ENCODE measurements at regions not wholly inside any gene's neighbourhood (a gene's known extent, or its start where the extent isn't known, plus 50 kb on each side); places are given as distances from the start of the nearest gene placed in this dataset.

DNA sequence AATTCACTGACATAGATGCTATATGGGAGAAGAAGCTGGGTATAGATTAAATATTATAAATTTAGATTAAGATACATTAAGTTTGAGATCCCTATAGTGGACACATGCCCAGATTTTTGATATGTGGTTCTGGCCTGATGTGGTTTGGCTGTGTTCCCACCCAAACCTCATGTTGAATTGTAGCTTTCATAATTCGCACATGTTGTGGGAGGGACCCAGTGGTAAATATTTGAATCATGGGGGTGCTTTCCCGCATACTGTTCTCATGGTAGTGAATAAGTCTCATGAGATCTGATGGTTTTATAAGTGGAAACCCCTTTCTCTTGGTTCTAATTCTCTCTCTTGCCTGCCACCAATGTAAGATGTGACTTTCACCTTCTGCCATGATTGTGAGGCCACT, 189.4 kb upstream of the CD96 start:
- no peak for DNase-seq (ENCODE audit: low read depth)

DNA sequence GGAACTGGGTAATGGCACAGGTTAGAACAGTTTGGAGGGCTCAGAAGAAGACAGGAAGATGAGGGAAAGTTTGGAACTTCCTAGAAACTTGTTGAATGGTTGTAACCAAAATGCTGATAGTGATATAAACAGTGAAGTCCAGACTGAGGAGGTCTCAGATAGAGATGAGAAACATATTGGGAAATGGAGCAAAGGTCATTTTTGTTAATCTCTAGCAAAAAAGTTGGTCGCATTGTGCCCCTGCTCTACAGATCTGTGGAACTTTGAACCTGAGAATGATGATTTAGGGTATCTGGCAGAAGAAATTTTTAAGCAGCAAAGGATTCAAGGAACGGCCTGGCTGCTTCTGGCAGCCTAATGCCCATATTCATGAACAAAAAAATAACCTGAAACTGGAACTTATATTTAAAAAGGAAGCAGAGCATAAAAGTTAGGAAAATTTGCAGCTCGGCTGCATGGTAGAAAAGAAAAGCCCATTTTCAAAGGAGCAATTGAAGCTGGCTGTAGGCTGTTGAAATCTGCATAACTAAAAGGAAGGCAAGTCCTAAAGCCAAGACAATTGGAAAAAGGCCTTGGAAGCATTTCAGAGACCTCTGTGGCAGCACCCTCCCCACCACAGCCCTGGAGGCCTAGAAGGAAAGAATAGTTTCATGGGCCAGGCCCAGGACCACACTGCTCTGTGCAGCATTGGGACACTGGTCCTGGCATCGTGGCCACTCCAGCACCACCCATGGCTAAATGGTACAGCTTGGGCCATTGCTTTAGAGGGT, 182.6 kb upstream of the CD96 start:
- no peak for DNase-seq (ENCODE audit: low read depth)

DNA sequence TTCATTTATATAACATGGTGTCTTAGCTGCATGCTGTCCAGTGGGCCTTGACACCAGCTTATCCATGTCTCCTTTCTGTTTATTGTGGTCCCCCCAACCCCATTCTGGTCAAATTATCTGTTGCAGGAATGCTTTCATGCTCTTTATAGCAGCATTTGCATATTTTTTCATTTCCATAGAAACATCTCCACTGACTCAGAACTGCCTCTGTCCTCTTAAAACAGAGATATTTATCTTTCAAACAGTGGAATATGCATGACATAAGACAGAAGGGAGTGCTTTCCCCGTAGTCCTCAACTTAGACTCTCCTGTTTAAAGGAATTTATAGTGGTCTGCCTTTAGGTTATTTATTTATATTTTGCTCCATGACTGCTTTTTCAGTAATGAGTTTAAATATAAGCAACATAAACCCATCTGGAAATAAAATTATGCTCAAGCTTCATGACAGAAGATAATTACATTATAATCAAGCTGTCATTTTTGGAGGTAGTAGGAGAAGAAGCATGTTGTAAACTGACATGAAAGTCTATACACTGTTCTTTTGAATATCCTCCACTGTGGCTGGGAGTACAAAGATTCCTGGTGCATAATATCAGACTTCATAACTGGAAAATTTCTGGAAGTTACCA, 179.5 kb upstream of the CD96 start:
- DNase-seq (ENCODE audit: low read depth): no peak

DNA sequence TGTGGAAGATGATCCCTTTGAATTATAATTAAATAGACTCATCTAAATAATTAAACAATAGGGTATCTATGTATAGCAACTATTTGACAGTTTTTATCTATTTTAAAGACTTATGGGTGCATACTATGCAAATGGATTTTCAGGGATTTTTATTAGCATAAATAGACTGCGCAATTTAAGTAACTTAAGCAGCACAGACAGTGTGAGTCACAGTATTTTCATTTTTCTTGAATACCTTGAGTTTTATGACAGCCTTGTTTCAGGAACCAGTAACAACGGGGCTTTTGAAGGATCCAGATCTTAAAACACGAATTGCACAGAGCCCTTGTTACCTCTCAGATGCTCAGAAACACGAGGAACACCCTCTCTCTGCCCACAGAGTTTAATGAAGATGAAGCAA, 175.5 kb upstream of the CD96 start:
- DNase-seq (ENCODE audit: low read depth): no peak

DNA sequence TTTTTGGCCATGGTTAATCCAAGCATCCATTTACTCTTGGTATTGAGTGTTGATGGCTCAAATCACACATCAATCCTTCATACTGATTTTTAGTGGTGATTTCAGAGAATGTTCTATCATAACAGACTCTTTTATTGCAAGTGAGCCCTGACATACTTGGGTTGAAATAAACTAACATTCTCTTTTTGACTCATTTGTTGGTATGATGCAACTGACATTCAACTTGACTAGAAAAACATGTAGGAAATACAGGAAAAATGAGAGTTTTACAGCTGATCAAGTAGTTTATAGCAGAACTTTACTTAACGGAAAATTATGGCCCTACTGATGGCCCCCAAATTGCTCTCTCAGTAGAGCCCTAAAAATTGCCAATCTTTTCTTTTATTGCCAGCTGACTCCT, 173.9 kb upstream of the CD96 start:
- no peak for DNase-seq (ENCODE audit: low read depth)

DNA sequence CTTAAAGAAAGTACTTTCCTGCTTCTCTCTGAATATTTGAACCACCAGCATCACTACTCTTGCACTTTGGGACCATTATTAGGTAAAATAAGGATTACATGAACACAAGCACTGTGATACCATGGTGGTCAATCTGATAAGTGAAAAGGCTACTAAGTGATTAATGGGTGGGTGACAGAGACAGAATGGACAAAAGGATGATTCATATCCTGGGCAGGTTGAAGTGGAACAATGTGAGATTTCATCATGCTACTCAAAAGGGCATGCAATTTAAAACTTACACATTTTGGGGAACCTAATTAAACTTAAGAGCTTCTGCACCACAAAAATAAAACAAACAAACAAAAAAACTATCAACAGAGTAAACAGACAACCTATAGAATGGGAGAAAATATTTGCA, 172.0 kb upstream of the CD96 start:
- DNase-seq (ENCODE audit: low read depth): no peak

DNA sequence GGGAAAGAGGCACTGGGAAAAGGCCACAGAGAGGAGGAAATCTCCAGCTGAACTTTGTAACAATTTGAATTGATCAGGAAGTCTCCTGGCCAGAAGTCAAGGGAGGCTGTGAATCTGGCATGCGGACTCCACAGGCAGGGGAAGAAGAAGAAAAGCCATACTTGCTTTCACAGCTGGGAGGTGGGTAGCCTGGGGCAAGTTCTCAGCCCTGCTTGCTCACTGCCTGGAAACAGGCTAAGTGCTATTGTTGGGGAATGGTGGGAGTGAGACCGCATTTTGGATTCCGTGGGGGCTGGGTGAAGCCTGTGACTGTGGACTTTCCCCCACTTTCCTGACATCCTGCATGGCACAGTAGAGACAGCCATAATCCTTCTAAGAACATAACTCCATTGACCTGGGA, 168.8 kb upstream of the CD96 start:
- DNase-seq (ENCODE audit: low read depth): no peak

DNA sequence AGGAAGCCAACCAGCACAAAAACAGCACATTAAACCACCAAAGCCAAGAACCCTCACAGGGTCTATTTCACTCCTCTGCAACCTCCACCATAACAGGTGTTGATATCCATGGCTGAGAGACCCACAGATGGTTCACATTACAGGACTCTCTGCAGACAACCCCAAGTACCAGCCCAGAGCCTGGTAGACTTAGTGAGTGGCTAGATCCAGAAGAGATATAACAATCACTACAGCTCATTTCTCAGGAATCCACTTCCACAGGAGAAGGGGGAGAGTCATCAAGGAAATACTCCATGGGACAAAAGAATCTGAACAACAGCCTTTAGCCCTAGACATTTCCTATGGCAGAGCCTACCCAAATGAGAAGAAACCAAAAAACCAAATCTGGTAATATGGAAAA, 168.1 kb upstream of the CD96 start:
- DNase-seq (ENCODE audit: low read depth): no peak

DNA sequence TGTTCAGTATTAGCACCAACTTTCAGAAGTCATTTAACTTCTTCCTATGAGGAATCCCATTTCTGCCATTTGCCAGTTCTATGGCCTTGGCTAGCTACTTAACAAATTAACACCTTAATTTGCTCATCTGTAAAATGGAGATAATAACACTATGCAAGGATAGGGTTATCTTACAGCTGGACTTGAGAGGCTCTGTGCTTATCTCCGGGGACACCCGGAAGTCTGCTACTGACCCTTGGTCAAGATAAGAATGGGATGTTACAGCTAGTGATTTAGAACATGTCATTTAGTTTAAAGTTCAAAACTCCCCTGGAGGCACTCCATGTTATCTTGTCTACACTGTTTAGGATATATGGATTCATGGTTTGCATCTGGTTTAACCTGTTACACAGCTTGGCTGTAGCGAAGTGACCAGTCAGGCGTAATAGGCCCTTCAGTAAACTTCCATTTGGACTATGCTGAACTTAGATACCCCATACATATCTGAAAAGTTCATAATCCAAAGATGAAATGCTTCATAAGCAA, 156.0 kb upstream of the CD96 start:
- no peak for DNase-seq (ENCODE audit: low read depth)

DNA sequence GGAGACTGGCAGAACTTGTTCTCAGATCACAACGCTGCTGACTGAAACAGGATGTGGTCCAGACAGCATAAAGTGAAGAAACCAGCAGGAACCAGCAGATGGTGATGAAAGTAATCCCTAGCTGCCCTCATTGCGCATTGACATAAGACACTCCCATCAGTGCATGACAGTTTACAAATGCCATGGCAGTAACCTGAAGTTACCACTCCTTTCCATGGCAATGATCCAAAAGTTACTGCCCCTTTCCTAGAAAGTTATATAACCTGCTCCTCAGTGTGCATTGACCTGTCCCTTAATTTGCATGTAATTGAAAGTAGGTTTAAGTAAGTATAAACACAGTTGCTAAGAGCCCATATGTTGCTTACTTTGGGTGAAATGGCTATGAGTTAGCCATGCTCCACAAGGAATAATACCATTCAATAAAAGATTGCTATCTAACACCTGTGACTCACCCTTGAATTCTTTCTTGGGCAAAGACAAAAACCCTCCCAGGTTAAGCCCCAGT, 149.1 kb upstream of the CD96 start:
- peak; percentile 15 for DNase-seq (ENCODE audit: low read depth)

DNA sequence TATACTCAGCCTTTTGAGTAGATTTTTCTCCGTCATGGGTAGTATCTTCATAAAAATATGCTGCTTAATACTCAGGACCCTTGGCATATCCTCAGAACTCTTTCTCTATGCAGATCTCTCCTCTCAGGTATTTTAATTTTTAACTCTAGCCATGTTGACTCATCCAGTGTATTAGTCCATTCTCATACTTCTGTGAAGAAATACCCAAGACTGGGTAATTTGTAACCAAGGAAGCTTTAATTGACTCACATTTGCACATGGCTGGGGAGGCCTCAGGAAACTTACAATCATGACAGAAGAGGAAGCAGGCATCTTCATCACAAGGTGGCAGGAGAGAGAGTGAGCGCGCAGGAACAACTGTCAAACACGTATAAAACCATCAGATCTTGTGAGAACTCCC, 129.3 kb upstream of the CD96 start:
- no peak for DNase-seq (ENCODE audit: low read depth)

DNA sequence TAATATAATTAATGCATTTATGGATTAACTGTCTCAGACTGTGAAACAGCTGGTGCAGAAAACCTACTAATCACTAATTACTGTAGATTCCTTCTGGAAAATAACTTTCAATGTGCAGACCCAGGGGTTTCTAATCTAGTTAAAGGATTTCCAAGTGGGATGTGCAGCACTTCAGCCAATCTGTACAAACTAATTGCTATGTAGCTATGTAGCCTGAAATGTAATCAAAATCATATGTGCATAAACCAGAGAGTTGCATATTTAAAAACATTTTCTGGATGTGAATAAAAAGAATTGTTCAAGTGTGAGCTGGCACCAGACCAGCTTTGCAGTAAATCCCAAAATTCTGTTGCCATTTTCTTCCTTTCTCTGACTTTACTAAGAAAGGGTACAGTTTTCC, 127.5 kb upstream of the CD96 start:
- no peak for DNase-seq (ENCODE audit: low read depth)

DNA sequence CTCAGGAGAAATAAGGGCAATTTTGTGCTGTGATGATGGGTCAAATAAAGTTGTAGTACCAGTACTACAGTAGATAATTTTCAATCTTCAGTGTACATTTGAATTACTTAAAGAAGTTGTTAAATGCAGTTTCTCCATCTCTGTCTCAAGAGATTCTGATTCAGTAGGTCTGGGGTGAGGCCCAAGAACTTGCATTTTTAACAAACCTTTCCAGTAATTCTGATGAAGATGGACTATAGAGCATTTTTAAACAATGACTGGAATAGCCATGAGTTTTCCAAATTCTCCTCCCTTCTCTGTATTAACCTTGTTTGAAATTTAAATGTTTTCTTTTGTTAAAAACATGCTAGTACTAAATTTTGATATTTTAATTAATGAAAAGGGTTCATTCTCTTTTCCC, 127.0 kb upstream of the CD96 start:
- DNase-seq (ENCODE audit: low read depth): no peak

DNA sequence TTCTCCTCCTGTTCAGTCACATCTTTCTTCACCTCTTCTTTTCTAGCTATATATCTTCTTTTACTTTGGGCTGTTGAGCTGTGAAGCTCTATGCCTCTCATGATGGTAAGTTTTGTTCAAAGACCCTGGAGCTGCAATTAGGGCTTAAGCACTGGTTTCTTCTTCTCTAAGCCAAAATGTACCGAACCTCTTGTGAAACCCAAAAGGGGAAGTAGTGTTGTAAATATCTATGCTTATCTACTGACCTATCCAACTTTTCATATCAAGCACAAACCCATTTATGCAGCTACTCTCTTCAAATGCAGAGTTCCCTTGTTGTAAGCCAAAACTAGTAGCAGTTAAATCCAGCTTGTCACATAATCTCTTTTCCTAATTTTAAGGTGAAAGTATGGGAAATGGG, 123.6 kb upstream of the CD96 start:
- DNase-seq (ENCODE audit: low read depth): no peak

DNA sequence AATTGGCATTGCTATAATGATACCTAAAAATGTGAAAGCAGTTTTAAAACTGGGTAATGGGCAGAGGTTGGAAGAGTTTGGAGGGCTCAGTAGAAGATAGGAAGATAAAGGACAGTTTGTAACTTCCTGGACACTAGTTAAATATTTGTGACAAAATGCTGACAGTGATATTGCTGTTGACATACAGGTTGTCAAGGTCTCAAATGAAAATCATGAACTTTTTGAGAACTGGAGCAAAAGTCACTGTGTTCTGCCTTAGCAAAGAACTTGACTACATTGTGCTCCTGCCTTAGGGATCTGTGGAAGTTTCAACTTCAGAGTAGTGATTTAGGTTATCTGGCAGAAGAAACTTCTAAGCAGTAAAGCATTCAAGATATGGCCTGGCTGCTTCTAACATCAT, 113.7 kb upstream of the CD96 start:
- no peak for DNase-seq (ENCODE audit: low read depth)

DNA sequence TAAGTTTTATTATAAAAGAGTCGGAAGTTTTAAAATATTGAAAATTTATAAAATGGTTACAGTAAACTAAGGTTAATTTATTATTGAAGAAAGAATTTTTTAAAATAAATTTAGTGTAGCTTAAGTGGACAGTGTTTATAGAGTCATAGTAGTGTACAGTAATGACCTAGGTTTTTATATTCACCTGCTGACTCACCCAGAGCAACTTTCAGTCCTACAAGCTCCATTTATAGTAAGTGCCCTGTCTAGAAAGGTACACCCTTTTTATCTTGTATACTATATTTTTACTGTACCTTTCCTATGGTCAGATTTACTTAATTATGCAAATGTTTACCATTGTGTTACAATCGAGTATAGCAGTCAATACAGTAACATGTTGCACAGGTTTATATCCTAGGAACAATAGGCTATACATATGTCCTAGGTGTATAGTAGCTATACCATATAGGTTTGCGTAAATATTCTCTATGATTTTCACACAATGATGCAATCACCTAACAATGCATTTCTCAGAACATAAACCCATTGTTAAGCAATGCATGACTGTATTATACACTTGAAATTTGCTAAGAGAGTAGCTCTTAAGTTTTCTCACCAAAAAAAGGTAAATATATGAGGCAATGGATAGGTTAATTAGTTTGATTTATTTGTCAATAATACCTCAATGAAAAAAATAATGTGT, 106.9 kb upstream of the CD96 start:
- DNase-seq (ENCODE audit: low read depth): no peak

DNA sequence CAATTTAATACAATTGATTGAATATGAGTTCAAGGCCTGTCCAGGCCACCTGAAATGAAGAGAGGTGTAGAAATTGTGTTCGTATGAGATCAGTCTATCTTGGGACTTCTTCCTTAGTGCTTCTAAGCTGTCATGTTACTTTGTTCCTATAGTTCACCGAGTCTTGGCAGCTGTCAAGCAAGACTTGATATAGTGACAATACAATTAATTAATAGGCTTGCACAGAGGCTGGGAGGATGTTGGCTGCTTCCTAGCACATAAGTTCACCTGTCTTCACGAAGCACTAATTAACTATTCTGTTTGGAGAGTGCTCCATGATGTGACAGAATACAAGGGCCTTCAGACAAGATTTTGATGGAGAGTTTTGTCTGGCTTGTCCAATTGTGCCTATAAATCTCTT, 103.7 kb upstream of the CD96 start:
- DNase-seq (ENCODE audit: low read depth): no peak

DNA sequence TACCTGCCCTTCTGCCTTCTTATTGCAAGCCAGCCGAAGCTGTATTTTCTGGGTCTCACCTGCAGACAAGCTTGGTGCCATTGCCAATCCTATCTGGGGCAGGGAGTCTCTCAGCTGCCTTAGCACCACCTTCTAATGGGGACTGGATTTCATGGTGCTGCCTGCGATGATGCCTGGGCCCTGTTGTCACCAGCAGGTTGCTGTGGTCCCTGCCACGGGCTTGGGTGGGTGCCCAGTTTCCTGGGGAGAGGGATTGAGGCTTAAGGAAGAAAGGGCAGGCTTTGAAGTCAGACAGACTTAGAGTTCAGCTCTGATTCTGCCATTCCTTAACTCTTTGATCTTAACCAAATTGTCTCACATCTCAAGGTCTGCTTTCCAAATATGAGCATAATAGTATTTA, 87.4 kb upstream of the CD96 start:
- DNase-seq (ENCODE audit: low read depth): no peak

DNA sequence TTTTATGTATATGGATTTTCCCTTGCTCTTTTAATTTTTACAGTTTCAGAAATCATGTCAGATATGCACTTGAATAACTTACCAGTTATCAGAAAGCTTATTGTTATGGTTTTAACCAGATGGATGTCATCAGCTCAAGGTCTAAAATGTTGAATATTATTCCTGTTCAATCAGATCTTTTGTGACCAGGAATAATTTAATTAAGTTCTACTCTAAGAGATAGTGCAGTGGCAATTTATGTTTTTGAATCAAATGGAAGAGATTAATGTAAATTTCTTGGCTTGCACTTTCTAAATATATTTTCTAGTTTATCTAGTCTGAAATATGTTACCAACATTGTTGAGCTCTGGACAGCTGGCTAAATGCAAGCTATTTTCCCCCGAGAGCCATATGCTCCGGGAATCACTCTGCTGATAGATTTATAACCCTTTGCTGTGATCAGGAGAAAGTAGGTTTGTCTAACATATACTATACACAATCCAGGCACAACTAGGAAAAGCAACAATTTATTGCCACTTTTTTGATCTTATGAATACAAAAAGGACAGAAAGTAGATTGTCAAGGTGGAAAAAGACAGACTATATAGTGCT, 76.8 kb upstream of the CD96 start:
- DNase-seq (ENCODE audit: low read depth): no peak

DNA sequence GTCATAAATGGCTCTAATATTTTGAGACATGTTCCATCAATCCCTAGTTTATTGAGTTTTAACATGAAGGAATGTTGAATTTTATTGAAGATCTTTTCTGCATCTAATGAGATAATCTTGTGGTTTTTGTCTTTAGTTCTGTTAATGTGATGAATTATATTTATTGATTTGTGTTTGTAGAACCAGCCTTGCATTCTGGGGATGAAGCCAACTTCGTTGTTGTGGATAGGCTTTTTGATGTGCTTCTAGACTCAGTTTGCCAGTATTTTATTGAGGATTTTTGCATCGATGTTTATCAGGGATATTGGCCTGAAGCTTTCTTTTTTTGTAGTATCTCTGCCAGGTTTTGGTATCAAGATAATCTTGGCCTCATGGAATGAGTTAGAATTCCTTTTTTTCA, 72.0 kb upstream of the CD96 start:
- no peak for DNase-seq (ENCODE audit: low read depth)

DNA sequence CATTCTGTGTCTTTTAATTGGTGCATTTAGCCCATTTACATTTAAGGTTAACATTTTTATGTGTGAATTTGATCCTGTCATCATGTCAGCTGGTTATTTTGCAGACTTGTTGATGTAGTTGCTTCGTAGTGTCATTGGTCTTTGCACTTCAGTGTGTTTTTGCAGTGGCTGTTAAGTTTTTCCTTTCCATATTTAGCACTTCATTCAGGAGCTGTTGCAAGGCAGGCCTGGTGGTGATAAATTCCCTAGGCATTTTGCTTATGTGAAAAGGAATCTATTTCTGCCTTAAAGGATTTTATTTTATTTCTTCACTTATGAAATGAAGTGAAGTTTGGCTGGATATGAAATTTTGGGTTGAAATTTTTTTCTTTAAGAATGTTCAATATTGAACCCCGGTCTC, 70.2 kb upstream of the CD96 start:
- DNase-seq (ENCODE audit: low read depth): no peak

DNA sequence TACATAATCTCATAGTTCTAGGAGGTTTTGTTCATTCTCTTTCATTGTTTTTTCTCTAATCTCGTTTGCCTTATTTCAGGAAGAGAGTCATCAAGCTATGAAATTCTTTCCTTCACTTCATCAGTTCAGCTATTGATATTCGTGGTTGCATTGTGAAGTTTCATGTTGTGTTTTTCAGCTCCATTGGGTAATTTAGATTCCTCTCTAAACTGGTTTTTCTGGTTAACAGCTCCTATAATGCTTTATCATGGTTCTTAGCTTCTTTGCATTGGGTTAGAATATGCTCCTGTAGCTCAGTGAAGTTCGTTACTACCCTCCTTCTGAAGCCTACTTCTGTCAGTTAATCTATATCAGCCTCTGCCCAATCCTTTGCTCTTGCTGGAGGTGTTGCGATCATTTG, 69.4 kb upstream of the CD96 start:
- DNase-seq (ENCODE audit: low read depth): no peak

DNA sequence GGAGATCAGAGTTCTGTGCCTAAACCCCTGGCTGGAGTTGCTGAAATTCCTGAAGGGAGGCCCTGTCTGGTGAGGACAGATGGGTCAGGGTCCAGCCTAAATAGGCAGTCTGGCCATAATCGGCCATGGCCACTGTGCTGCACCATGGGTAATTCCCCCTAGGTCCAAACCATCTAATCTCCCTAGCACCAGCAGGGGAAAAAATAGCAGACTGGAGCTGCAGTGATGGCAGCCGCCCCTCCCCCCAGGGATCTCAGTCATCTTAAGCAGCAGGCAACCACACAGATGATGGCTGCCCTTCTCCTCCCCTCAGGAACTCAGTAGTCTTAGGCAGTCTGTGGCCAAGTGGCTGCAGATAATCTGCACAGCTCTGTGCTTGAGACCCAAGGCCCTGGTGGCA, 68.4 kb upstream of the CD96 start:
- DNase-seq (ENCODE audit: low read depth): no peak
